ENCODE measurements at regions not wholly inside any gene's neighbourhood (a gene's known extent, or its start where the extent isn't known, plus 50 kb on each side); places are given as distances from the start of the nearest gene placed in this dataset.

- Histone ChIP-seq H3K9me3 (ENCODE audit: control insufficient read depth, low read length) (no peaks in the 10 kb centered on the region), H3K27me3 (ENCODE audit: control insufficient read depth, insufficient read depth) (no peaks in the 10 kb centered on the region), H3K27ac (ENCODE audit: low read length) (no peak overlapping the region), H3K4me3 (ENCODE audit: low read length) (no peak overlapping the region), H3K4me1 (ENCODE audit: control insufficient read depth, insufficient read depth, low read length) (no peaks in the 10 kb centered on the region)
- ATAC-seq (peak in 1 of 2 donors; percentile 29), DNase-seq (peak in 2 of 3 donors; percentile 39 to 59)
- intact Hi-C loops (cut with DNase I): no loop called here
- WGBS: 96% methylated on average over 25 of the region's 25 CpGs
Observed at GRCh38 chr13:21817878-21818277, 147.0 kb downstream of the FGF9 start.

GRCh38 chr13:21822029-21822428 lies 151.2 kb downstream of the FGF9 start:
- ATAC-seq: no peak
- WGBS: 73% methylated on average over 4 of the region's 4 CpGs
- DNase-seq: no peak
- Histone ChIP-seq H3K4me3 (ENCODE audit: low read length) (no peak overlapping the region), H3K4me1 (ENCODE audit: control insufficient read depth, insufficient read depth, low read length) (no peaks in the 10 kb centered on the region), H3K9me3 (ENCODE audit: control insufficient read depth, low read length) (no peaks in the 10 kb centered on the region), H3K27me3 (ENCODE audit: control insufficient read depth, insufficient read depth) (no peaks in the 10 kb centered on the region), H3K27ac (ENCODE audit: low read length) (no peak overlapping the region)
- intact Hi-C loops (cut with DNase I): no loop called here

GRCh38 chr13:21823416-21823815 lies 152.5 kb downstream of the FGF9 start:
- WGBS: 33% methylated on average over 6 of the region's 6 CpGs
- Histone ChIP-seq H3K4me1 (ENCODE audit: control insufficient read depth, insufficient read depth, low read length) (no peaks in the 10 kb centered on the region), H3K9me3 (ENCODE audit: control insufficient read depth, low read length) (no peaks in the 10 kb centered on the region), H3K4me3 (ENCODE audit: low read length) (no peak overlapping the region), H3K27ac (ENCODE audit: low read length) (no peak overlapping the region), H3K27me3 (ENCODE audit: control insufficient read depth, insufficient read depth) (no peaks in the 10 kb centered on the region)
- intact Hi-C loops (cut with DNase I): no loop called here
- ATAC-seq: no peak
- peak in 1 of 3 donors; percentile 44 for DNase-seq

GRCh38 chr13:21823949-21824348 lies 153.1 kb downstream of the FGF9 start:
- no peaks in the 10 kb centered on the region for H3K9me3 ChIP-seq (ENCODE audit: control insufficient read depth, low read length)
- no peak overlapping the region for H3K27ac ChIP-seq (ENCODE audit: low read length)
- H3K27me3 ChIP-seq (ENCODE audit: control insufficient read depth, insufficient read depth): no peaks in the 10 kb centered on the region
- DNase-seq (no peak), ATAC-seq (no peak)
- WGBS: 74% methylated on average over 1 of the region's 1 CpG
- no peaks in the 10 kb centered on the region for H3K4me1 ChIP-seq (ENCODE audit: control insufficient read depth, insufficient read depth, low read length)
- H3K4me3 ChIP-seq (ENCODE audit: low read length): no peak overlapping the region
- intact Hi-C loops (cut with DNase I): no loop called here

GRCh38 chr13:21825186-21825585 lies 154.3 kb downstream of the FGF9 start:
- DNase-seq (no peak), ATAC-seq (peak in 1 of 2 donors; percentile 42)
- Histone ChIP-seq H3K27ac (ENCODE audit: low read length) (no peak overlapping the region), H3K27me3 (ENCODE audit: control insufficient read depth, insufficient read depth) (no peaks in the 10 kb centered on the region), H3K4me3 (ENCODE audit: low read length) (no peak overlapping the region), H3K4me1 (ENCODE audit: control insufficient read depth, insufficient read depth, low read length) (no peaks in the 10 kb centered on the region), H3K9me3 (ENCODE audit: control insufficient read depth, low read length) (no peaks in the 10 kb centered on the region)
- WGBS: 38% methylated on average over 6 of the region's 6 CpGs
- intact Hi-C loops (cut with DNase I): no loop called here

GRCh38 chr13:21825801-21826200 lies 154.9 kb downstream of the FGF9 start:
- 25% methylated on average over 2 of the region's 2 CpGs for WGBS
- no peak for ATAC-seq
- intact Hi-C loops (cut with DNase I): no loop called here

GRCh38 chr13:21826214-21827015 lies 155.5 kb downstream of the FGF9 start:
- DNase-seq: no peak
- intact Hi-C loops (cut with DNase I): no loop called here
- H3K27ac ChIP-seq (ENCODE audit: low read length): no peak overlapping the region
- H3K9me3 ChIP-seq (ENCODE audit: control insufficient read depth, low read length): no peaks in the 10 kb centered on the region
- no peak overlapping the region for H3K4me3 ChIP-seq (ENCODE audit: low read length)
- ATAC-seq: no peak
- no peaks in the 10 kb centered on the region for H3K4me1 ChIP-seq (ENCODE audit: control insufficient read depth, insufficient read depth, low read length)
- 33% methylated on average over 3 of the region's 3 CpGs for WGBS
- no peaks in the 10 kb centered on the region for H3K27me3 ChIP-seq (ENCODE audit: control insufficient read depth, insufficient read depth)

More at GRCh38 chr13:21825801-21826200, 154.9 kb downstream of the FGF9 start:
- Histone ChIP-seq H3K27me3 (ENCODE audit: control insufficient read depth, insufficient read depth) (no peaks in the 10 kb centered on the region), H3K4me1 (ENCODE audit: control insufficient read depth, insufficient read depth, low read length) (no peaks in the 10 kb centered on the region), H3K27ac (ENCODE audit: low read length) (no peak overlapping the region), H3K4me3 (ENCODE audit: low read length) (no peak overlapping the region), H3K9me3 (ENCODE audit: control insufficient read depth, low read length) (no peaks in the 10 kb centered on the region)
- no peak for DNase-seq

- Histone ChIP-seq H3K4me3 (ENCODE audit: low read length) (no peak overlapping the region), H3K27ac (ENCODE audit: low read length) (no peak overlapping the region), H3K9me3 (ENCODE audit: control insufficient read depth, low read length) (no peaks in the 10 kb centered on the region), H3K27me3 (ENCODE audit: control insufficient read depth, insufficient read depth) (no peaks in the 10 kb centered on the region), H3K4me1 (ENCODE audit: control insufficient read depth, insufficient read depth, low read length) (no peaks in the 10 kb centered on the region)
- intact Hi-C loops (cut with DNase I): no loop called here
- WGBS: 92% methylated on average over 13 of the region's 13 CpGs
- ATAC-seq (no peak), DNase-seq (no peak)
Observed at GRCh38 chr13:21831654-21832324, 160.9 kb downstream of the FGF9 start.

GRCh38 chr13:21833921-21834320 lies 163.0 kb downstream of the FGF9 start:
- DNase-seq: no peak
- Histone ChIP-seq H3K9me3 (ENCODE audit: control insufficient read depth, low read length) (no peaks in the 10 kb centered on the region), H3K4me1 (ENCODE audit: control insufficient read depth, insufficient read depth, low read length) (no peaks in the 10 kb centered on the region), H3K27ac (ENCODE audit: low read length) (no peak overlapping the region), H3K4me3 (ENCODE audit: low read length) (no peak overlapping the region), H3K27me3 (ENCODE audit: control insufficient read depth, insufficient read depth) (no peaks in the 10 kb centered on the region)
- no peak for ATAC-seq
- 67% methylated on average over 9 of the region's 9 CpGs for WGBS
- intact Hi-C loops (cut with DNase I): no loop called here

- Histone ChIP-seq H3K4me3 (ENCODE audit: low read length) (no peak overlapping the region), H3K9me3 (ENCODE audit: control insufficient read depth, low read length) (no peaks in the 10 kb centered on the region), H3K27me3 (ENCODE audit: control insufficient read depth, insufficient read depth) (no peaks in the 10 kb centered on the region), H3K27ac (ENCODE audit: low read length) (no peak overlapping the region), H3K4me1 (ENCODE audit: control insufficient read depth, insufficient read depth, low read length) (no peaks in the 10 kb centered on the region)
- DNase-seq: no peak
- intact Hi-C loops (cut with DNase I): no loop called here
- ATAC-seq: no peak
- 73% methylated on average over 6 of the region's 6 CpGs for WGBS
Observed at GRCh38 chr13:21834521-21834920, 163.6 kb downstream of the FGF9 start.

GRCh38 chr13:21837288-21837687 lies 166.4 kb downstream of the FGF9 start:
- DNase-seq (no peak), ATAC-seq (no peak)
- Histone ChIP-seq H3K27me3 (ENCODE audit: control insufficient read depth, insufficient read depth) (no peaks in the 10 kb centered on the region), H3K4me1 (ENCODE audit: control insufficient read depth, insufficient read depth, low read length) (no peaks in the 10 kb centered on the region), H3K27ac (ENCODE audit: low read length) (no peak overlapping the region), H3K9me3 (ENCODE audit: control insufficient read depth, low read length) (no peaks in the 10 kb centered on the region), H3K4me3 (ENCODE audit: low read length) (no peak overlapping the region)
- WGBS: 83% methylated on average over 3 of the region's 3 CpGs
- intact Hi-C loops (cut with DNase I): no loop called here

Measured in right cardiac atrium (tissue), 5 donors.